ENCODE measurements at regions not wholly inside any gene's neighbourhood (a gene's known extent, or its start where the extent isn't known, plus 50 kb on each side); places are given as distances from the start of the nearest gene placed in this dataset.

GRCh38 chr7:156088115-156088514, 275.9 kb upstream of the SHH start:
- TF ChIP-seq CTCF (IDR thresholded peaks at IDR 0.05; ENCODE audit: low read depth, low read length, poor library complexity, severe bottlenecking) (no peak), EZH2phosphoT487 (IDR thresholded peaks at IDR 0.05; ENCODE audit: borderline replicate concordance, low read length) (no peak)

Data from DOHH2 (cell line).